MM.1S (cell line): ENCODE measurements at regions not wholly inside any gene's neighbourhood (a gene's known extent, or its start where the extent isn't known, plus 50 kb on each side); places are given as distances from the start of the nearest gene placed in this dataset.

ENCODE experiments used
- DNase-seq: peaks from one replicate; pipeline ENCODE4 v3.0.0-alpha.2; 2015
- H2AFZ ChIP-seq: fragments of 300-600 bp; sonication (generic); 2 replicates; pipeline ENCODE4 v1.6.0; 2016; ENCODE audit warnings: antibody characterized with exemption, low read length
- H3F3A ChIP-seq: fragments of 300-600 bp; sonication (generic); 2 replicates; pipeline ENCODE4 v1.6.1; 2016; ENCODE audit warnings: mild to moderate bottlenecking, antibody characterized with exemption, low read length, moderate library complexity, mixed read lengths; ENCODE audit not compliant: insufficient read depth
- H3K27ac ChIP-seq: fragments of 300-600 bp; sonication (generic); 2 replicates; pipeline ENCODE4 v1.5.1; 2016; ENCODE audit warnings: mild to moderate bottlenecking, low read length
- H3K27me3 ChIP-seq: fragments of 300-600 bp; sonication (generic); replicated peaks from 2 replicates; pipeline ENCODE4 v1.6.0; 2016; ENCODE audit warnings: low read length; ENCODE audit not compliant: insufficient read depth
- H3K36me3 ChIP-seq: fragments of 300-600 bp; sonication (generic); replicated peaks from 2 replicates; pipeline ENCODE4 v1.6.1; 2016; ENCODE audit warnings: mild to moderate bottlenecking, low read length, mixed read lengths; ENCODE audit not compliant: insufficient read depth
- H3K4me1 ChIP-seq: fragments of 300-600 bp; sonication (generic); 2 replicates; pipeline ENCODE4 v1.6.1; 2016; ENCODE audit warnings: low read length, mixed read lengths
- H3K4me2 ChIP-seq: fragments of 300-600 bp; sonication (generic); 2 replicates; pipeline ENCODE4 v1.6.0; 2016; ENCODE audit warnings: low read depth, low read length
- H3K4me3 ChIP-seq: fragments of 300-600 bp; sonication (generic); 2 replicates; pipeline ENCODE4 v1.5.1; 2016; ENCODE audit warnings: low read length, mixed read lengths
- H3K79me2 ChIP-seq: fragments of 300-600 bp; sonication (generic); 2 replicates; pipeline ENCODE4 v1.6.1; 2016; ENCODE audit warnings: mixed run types, low read length, mixed read lengths
- H3K9ac ChIP-seq: fragments of 300-600 bp; sonication (generic); 2 replicates; pipeline ENCODE4 v1.6.1; 2016; ENCODE audit warnings: low read length, mixed read lengths
- H3K9me2 ChIP-seq: fragments of 300-600 bp; sonication (generic); replicated peaks from 2 replicates; pipeline ENCODE4 v1.6.1; 2016; ENCODE audit warnings: mild to moderate bottlenecking, low read length, mixed read lengths; ENCODE audit not compliant: insufficient read depth
- H3K9me3 ChIP-seq: fragments of 300-600 bp; sonication (generic); replicated peaks from 2 replicates; pipeline ENCODE4 v1.6.1; 2016; ENCODE audit warnings: mild to moderate bottlenecking, low read length, mixed read lengths; ENCODE audit not compliant: insufficient read depth
- H4K20me1 ChIP-seq: fragments of 300-600 bp; sonication (generic); 2 replicates; pipeline ENCODE4 v1.6.1; 2016; ENCODE audit warnings: mild to moderate bottlenecking, low read length, moderate library complexity, mixed read lengths; ENCODE audit not compliant: insufficient read depth
- EZH2 ChIP-seq: fragments of 300-600 bp; sonication (generic); optimal IDR thresholded peaks from 2 replicates; pipeline ENCODE3; 2017; ENCODE audit warnings: low read depth, mild to moderate bottlenecking, antibody characterized with exemption, low read length, mixed read lengths
- EZH2phosphoT487 ChIP-seq: fragments of 300-600 bp; sonication (generic); IDR thresholded peaks from 2 replicates; pipeline ENCODE4 v1.6.1; 2018; ENCODE audit warnings: antibody characterized with exemption, low read length
- TF ChIP-seq, protein P1 (sequence below): fragments of 300-600 bp; sonication (generic); IDR thresholded peaks from 2 replicates; pipeline ENCODE4 v1.5.1; 2016; ENCODE audit warnings: antibody characterized with exemption, low read length, mixed read lengths

DNA sequence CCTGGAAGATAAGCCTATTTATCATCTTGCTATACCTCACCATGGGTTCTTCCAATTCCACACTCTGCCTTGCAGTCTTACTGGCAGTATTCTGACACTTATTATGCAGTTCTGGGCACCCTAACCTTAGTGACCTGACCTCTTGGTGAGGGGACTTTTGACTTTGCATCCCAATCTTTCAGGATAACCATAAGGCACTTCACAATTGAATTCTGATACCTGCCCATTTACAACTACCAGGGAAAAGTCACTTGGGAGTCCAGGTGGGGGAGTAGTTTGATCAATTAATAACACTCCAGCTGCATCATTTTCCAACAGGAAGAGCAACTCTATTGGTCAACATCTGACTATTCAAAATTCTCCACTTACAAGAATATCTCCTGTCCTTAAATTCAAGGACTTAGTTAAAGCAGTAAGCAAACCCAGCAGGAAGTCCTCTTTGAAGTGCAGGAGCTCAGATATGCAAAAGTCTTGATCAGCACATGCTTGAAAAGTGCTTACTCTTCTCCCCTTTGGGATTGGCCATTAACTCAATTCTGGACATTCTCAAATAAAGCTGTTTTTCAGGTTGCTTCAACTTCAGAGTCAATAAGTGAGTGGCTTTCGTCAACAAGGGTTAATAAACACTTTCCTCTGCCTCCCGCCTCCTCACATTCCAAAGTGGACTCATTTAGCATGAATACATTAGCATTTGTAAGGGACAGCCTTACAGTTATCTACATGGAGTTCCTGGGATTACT, 177.4 kb upstream of the NRIP1 start:
- H3K9ac ChIP-seq, result no peak overlapping the region

DNA sequence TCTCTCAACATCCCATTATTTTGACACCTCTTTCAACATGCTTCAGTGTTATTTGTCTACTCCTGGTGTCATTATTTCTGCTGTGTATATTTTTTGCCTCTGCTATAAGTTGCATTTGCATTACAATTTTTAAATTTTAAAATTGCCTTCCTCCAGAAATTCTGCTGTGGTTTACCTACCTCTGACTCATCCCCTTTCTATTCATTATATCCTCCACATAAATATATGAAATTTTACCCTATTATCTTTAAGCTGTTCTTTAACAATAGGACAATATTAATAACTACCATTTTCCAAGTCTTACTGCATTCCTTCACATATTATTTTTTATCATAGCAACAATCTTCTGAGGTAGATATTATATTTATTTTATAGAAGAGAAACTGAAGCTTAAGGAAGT, 178.1 kb upstream of the NRIP1 start:
- no peak overlapping the region for H3K27ac ChIP-seq
- H3F3A ChIP-seq, result no peaks in the 10 kb centered on the region
- H3K4me1 ChIP-seq, result no peaks in the 10 kb centered on the region
- H3K36me3 ChIP-seq, result no peaks in the 10 kb centered on the region
- H3K4me3 ChIP-seq, result no peak overlapping the region
- no peaks in the 10 kb centered on the region for H4K20me1 ChIP-seq
- no peak overlapping the region for H3K4me2 ChIP-seq
- H3K9me2 ChIP-seq, result no peaks in the 10 kb centered on the region
- no peak for DNase-seq
- no peaks in the 10 kb centered on the region for H3K9me3 ChIP-seq
- no peaks in the 10 kb centered on the region for H3K27me3 ChIP-seq
- TF ChIP-seq EZH2phosphoT487 (no peak), EZH2 (no peak)
- H2AFZ ChIP-seq, result no peak overlapping the region
- no peaks in the 10 kb centered on the region for H3K79me2 ChIP-seq
- H3K9ac ChIP-seq, result no peak overlapping the region

More for the DNA sequence above, 177.4 kb upstream of the NRIP1 start:
- no peaks in the 10 kb centered on the region for H3K79me2 ChIP-seq
- no peak overlapping the region for H3K4me2 ChIP-seq
- H3K36me3 ChIP-seq, result no peaks in the 10 kb centered on the region
- H3K27me3 ChIP-seq, result no peaks in the 10 kb centered on the region
- H3K4me3 ChIP-seq, result no peak overlapping the region
- no peak overlapping the region for H3K27ac ChIP-seq
- no peak for DNase-seq
- H3K4me1 ChIP-seq, result no peaks in the 10 kb centered on the region
- no peaks in the 10 kb centered on the region for H4K20me1 ChIP-seq
- no peaks in the 10 kb centered on the region for H3K9me3 ChIP-seq
- no peaks in the 10 kb centered on the region for H3K9me2 ChIP-seq
- no peaks in the 10 kb centered on the region for H3F3A ChIP-seq
- TF ChIP-seq EZH2phosphoT487 (no peak), EZH2 (no peak)
- TF ChIP-seq, protein P1, sequence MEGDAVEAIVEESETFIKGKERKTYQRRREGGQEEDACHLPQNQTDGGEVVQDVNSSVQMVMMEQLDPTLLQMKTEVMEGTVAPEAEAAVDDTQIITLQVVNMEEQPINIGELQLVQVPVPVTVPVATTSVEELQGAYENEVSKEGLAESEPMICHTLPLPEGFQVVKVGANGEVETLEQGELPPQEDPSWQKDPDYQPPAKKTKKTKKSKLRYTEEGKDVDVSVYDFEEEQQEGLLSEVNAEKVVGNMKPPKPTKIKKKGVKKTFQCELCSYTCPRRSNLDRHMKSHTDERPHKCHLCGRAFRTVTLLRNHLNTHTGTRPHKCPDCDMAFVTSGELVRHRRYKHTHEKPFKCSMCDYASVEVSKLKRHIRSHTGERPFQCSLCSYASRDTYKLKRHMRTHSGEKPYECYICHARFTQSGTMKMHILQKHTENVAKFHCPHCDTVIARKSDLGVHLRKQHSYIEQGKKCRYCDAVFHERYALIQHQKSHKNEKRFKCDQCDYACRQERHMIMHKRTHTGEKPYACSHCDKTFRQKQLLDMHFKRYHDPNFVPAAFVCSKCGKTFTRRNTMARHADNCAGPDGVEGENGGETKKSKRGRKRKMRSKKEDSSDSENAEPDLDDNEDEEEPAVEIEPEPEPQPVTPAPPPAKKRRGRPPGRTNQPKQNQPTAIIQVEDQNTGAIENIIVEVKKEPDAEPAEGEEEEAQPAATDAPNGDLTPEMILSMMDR, result no peak
- H2AFZ ChIP-seq, result no peak overlapping the region

DNA sequence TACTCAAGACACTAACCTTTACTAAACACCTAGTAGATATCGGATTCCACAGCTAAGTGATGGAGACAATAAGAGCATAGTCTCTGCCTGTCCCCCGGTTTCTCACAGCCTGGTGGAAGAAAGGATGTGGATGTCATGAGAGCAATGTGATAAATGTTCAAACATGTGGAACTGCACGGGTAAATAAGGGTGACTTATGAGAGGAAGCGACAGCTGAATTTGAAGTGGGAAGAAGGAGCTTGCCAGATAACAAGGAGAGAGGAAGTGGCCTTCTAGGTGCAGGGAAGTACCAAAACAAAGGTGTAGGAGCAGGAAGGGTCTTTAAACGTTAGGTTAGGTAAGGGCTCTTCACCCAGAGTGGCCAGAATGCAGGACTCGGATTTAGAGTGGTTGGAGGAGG, 178.6 kb upstream of the NRIP1 start:
- Histone ChIP-seq H3K9me3 (no peaks in the 10 kb centered on the region), H3K27ac (no peak overlapping the region), H3K4me1 (no peaks in the 10 kb centered on the region), H3K4me3 (no peak overlapping the region), H4K20me1 (no peaks in the 10 kb centered on the region), H2AFZ (no peak overlapping the region), H3K4me2 (no peak overlapping the region), H3K27me3 (no peaks in the 10 kb centered on the region), H3K79me2 (no peaks in the 10 kb centered on the region), H3K9me2 (no peaks in the 10 kb centered on the region), H3K9ac (no peak overlapping the region), H3F3A (no peaks in the 10 kb centered on the region), H3K36me3 (no peaks in the 10 kb centered on the region)
- TF ChIP-seq EZH2phosphoT487 (no peak), EZH2 (no peak)
- TF ChIP-seq, protein P1, result no peak
- no peak for DNase-seq

DNA sequence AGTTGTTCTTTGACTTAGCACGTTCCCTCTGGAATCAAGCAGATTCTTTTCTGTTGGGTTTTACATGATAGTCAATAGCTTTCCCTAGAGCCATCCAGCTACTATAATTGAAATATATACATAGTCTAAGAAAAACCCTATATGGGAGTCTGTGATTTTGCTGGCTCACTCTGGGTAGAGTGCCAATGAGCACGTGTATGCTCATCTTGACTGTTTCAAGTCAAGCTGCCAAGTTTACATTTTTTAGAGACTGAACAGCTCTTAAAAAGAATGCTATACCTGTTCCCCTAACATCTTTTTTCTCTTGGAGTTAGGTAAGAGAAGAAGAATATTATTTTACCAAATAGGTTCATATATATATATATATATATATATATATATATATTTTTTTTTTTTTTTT, 182.8 kb upstream of the NRIP1 start:
- no peaks in the 10 kb centered on the region for H3K79me2 ChIP-seq
- H3K36me3 ChIP-seq, result no peaks in the 10 kb centered on the region
- H3F3A ChIP-seq, result no peaks in the 10 kb centered on the region
- no peak overlapping the region for H3K4me3 ChIP-seq
- no peak overlapping the region for H3K9ac ChIP-seq
- no peak overlapping the region for H3K4me2 ChIP-seq
- H3K27ac ChIP-seq, result no peak overlapping the region
- no peak overlapping the region for H2AFZ ChIP-seq
- TF ChIP-seq EZH2phosphoT487 (no peak), EZH2 (no peak)
- TF ChIP-seq, protein P1, result no peak
- H3K4me1 ChIP-seq, result no peaks in the 10 kb centered on the region
- no peaks in the 10 kb centered on the region for H3K9me2 ChIP-seq
- no peaks in the 10 kb centered on the region for H4K20me1 ChIP-seq
- no peaks in the 10 kb centered on the region for H3K27me3 ChIP-seq
- H3K9me3 ChIP-seq, result no peaks in the 10 kb centered on the region
- no peak for DNase-seq
